HAP-1 (cell line): ENCODE measurements at regions not wholly inside any gene's neighbourhood (a gene's known extent, or its start where the extent isn't known, plus 50 kb on each side); places are given as distances from the start of the nearest gene placed in this dataset.

ENCODE experiments used
- DNase-seq, 2 experiments: peaks; one replicate each; pipeline ENCODE4 v3.0.0-alpha.2; 2016 to 2020; ENCODE audit warnings: low spot score in 2 of 2
- H3K27me3 ChIP-seq: fragments of 250-450 bp; sonication (Bioruptor Pico); 2 replicates; pipeline ENCODE4 v1.5.1; 2020; ENCODE audit warnings: low read depth, mild to moderate bottlenecking, moderate library complexity
- H3K36me3 ChIP-seq: fragments of 250-450 bp; sonication (Bioruptor Pico); replicated peaks from 2 replicates; pipeline ENCODE4 v1.5.1; 2020; ENCODE audit warnings: mild to moderate bottlenecking
- H3K4me1 ChIP-seq: fragments of 250-450 bp; sonication (Bioruptor Pico); 2 replicates; pipeline ENCODE4 v1.5.1; 2020; ENCODE audit warnings: mild to moderate bottlenecking
- H3K4me3 ChIP-seq: fragments of 250-450 bp; sonication (Bioruptor Pico); 2 replicates; pipeline ENCODE4 v1.5.1; 2020; ENCODE audit warnings: mild to moderate bottlenecking, moderate library complexity
- H3K9me3 ChIP-seq: fragments of 250-450 bp; sonication (Bioruptor Pico); 2 replicates; pipeline ENCODE4 v1.5.1; 2020; ENCODE audit warnings: mild to moderate bottlenecking, moderate library complexity
- in situ Hi-C: fragments of 300-500 bp; cut with MboI; formaldehyde crosslinking; loops from 3 replicates; pipeline ENCODE4 v1.14.3; 2020; ENCODE audit warnings: low sequenced_read_pairs, inconsistent platforms, mixed read lengths

DNA sequence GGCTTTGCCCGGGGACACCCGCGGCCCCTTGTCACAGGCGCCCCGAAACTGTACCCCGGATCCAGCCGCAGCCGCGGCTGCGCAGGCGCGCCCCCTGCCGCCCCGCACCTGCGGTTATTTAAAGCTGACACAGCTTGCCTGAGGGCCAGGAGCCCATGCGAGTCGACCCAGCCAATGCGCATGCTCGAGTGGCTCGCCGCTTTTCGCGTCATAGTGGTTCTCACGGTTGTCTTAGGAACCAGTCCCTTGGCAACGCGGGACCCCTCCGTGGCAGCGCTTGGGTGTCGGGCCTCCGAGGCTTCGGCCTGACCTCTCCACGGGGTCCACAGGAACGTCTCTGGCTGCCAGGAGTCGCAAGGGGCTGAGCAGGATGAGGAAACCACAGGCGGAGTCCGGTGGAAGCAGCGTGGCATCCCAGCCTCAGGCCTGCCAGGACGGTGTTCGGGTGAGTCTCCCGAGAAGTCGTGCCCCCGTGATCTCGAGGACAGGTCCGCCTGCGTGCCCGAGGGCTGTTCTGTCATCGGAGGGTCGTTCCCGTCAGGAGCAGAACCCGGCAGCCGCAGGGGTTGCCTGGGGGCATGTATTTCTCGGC lies 716.9 kb downstream of the KCNJ18 start:
- no peaks in the 10 kb centered on the region for H3K27me3 ChIP-seq
- H3K9me3 ChIP-seq: no peaks in the 10 kb centered on the region
- in situ Hi-C loops: no loop called here
- no peak for DNase-seq
- no peaks in the 10 kb centered on the region for H3K36me3 ChIP-seq
- no peak overlapping the region for H3K4me3 ChIP-seq
- no peaks in the 10 kb centered on the region for H3K4me1 ChIP-seq

GRCh38 chr17:22410136-22410535 lies 717.8 kb downstream of the KCNJ18 start:
- DNase-seq: no peak
- in situ Hi-C loops: no loop called here
- H3K27me3 ChIP-seq: no peaks in the 10 kb centered on the region
- H3K4me1 ChIP-seq: no peaks in the 10 kb centered on the region
- no peaks in the 10 kb centered on the region for H3K36me3 ChIP-seq
- no peaks in the 10 kb centered on the region for H3K9me3 ChIP-seq
- H3K4me3 ChIP-seq: no peak overlapping the region

- H3K36me3 ChIP-seq: no peaks in the 10 kb centered on the region
- H3K4me3 ChIP-seq: no peak overlapping the region
- no peaks in the 10 kb centered on the region for H3K27me3 ChIP-seq
- DNase-seq: no peak
- H3K9me3 ChIP-seq: no peaks in the 10 kb centered on the region
- no peaks in the 10 kb centered on the region for H3K4me1 ChIP-seq
- in situ Hi-C loops: no loop called here
Measured at GRCh38 chr17:22411185-22411784, 719.0 kb downstream of the KCNJ18 start.

DNA sequence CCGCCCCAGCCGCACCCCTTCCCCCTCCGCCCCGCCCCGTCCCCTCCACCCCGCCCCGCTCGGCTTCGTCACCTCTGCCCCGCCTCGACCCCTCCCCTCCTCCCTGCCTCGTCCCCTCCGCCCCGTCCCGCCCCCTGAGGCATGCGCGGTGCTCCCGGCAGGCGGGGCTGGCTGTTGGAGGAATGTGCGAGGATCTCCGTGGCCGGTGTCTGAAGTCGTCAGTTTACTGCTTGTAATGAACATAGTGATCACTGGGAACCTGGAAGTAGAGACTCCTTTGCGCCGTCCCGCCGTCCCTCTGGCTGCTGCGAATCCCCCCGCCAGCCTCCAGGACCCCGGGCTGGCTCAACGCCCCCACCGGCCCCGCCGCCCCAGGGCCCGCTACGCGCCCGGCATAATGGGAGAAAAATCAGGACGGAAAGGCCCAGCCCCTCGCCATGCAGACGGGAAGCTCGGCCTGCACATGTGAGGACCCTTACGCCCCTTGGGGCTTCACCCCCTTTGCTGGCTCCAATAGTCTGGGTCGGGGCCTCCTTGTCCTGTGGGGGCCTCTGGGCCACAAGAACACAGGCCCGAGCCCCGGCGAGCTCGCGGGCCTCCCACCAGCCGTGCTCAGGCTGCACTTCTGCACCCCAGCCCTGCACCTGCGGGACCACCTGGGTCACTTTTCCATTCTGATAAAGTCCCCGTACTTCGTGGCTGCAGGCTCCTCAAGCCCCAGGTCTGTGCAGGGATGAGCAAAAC lies 743.1 kb downstream of the KCNJ18 start:
- H3K4me3 ChIP-seq: no peak overlapping the region
- no peak for DNase-seq
- in situ Hi-C loops: no loop called here
- H3K4me1 ChIP-seq: no peaks in the 10 kb centered on the region
- H3K36me3 ChIP-seq: no peaks in the 10 kb centered on the region
- H3K9me3 ChIP-seq: no peaks in the 10 kb centered on the region; the same call in 1 of the 2 replicates
- no peaks in the 10 kb centered on the region for H3K27me3 ChIP-seq

DNA sequence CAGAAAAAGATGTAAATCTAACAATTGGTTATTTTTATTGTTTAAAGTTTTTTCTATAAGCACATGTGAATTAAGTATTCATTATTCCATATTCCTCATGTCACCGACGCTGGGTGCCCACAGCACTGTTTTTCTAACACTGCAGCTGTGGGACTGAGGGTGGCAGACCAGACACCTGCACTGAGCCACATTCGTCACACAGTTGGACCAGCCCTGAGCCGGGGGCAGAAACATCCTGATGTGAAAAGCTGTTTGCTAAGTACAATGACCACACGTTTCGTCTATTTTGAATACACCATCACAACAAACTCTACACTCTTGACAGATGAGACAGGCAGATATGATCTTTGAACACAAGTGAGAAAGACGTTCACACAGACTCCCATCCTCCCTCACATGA lies 749.5 kb downstream of the KCNJ18 start:
- in situ Hi-C loops: no loop called here
- no peaks in the 10 kb centered on the region for H3K36me3 ChIP-seq
- H3K27me3 ChIP-seq: no peaks in the 10 kb centered on the region
- no peaks in the 10 kb centered on the region for H3K9me3 ChIP-seq
- H3K4me1 ChIP-seq: no peaks in the 10 kb centered on the region
- H3K4me3 ChIP-seq: no peak overlapping the region
- no peak for DNase-seq

DNA sequence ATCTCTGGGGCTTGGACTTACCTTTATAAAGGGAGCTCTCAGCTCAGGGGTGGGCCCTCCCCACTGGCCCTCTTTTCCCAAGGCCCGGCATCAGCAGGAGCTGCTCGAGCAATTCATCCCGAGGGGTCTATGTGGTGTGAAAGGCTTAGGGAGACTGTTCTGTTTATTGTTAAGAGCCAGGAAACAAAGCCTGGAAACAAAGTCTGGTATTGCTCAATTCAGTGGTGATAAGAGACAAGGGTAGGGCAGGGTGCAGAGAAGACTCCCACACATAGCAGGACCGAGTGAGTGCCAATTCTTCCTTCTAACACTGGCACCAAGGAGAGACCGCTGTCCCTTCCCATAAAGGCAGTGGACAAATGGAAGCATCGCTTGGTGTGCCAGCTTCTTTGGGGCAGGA lies 750.7 kb downstream of the KCNJ18 start:
- H3K4me1 ChIP-seq: no peaks in the 10 kb centered on the region
- no peak for DNase-seq
- no peaks in the 10 kb centered on the region for H3K9me3 ChIP-seq
- no peaks in the 10 kb centered on the region for H3K27me3 ChIP-seq
- H3K4me3 ChIP-seq: no peak overlapping the region
- no peaks in the 10 kb centered on the region for H3K36me3 ChIP-seq
- in situ Hi-C loops: no loop called here

DNA sequence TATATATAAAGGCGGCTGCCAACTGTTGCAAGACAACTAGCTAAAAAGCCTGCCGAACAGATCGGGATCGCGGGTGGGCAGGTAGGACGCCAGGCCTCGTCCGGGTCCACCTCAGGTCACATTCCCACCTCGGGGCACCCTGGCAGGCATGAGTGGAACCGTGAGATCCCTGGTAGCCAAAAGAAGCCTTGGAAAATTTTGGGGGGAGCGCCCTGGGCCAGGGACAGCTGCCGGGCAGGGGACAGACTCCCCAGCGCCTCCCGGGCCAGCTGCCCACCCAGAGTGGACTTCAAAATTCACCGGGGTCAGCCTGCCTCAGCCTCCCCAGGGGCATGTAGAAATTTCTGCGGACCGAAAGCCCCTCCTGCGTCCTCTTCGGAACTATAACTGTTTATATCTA lies 760.9 kb downstream of the KCNJ18 start:
- H3K36me3 ChIP-seq: no peaks in the 10 kb centered on the region
- H3K4me3 ChIP-seq: no peak overlapping the region
- H3K27me3 ChIP-seq: no peaks in the 10 kb centered on the region
- H3K4me1 ChIP-seq: no peaks in the 10 kb centered on the region
- in situ Hi-C loops: loop anchor here (25.0 kb wide), 1 partner anchor 109 kb away; no protein-coding TSS in a partner anchor
- H3K9me3 ChIP-seq: no peaks in the 10 kb centered on the region
- DNase-seq: no peak

DNA sequence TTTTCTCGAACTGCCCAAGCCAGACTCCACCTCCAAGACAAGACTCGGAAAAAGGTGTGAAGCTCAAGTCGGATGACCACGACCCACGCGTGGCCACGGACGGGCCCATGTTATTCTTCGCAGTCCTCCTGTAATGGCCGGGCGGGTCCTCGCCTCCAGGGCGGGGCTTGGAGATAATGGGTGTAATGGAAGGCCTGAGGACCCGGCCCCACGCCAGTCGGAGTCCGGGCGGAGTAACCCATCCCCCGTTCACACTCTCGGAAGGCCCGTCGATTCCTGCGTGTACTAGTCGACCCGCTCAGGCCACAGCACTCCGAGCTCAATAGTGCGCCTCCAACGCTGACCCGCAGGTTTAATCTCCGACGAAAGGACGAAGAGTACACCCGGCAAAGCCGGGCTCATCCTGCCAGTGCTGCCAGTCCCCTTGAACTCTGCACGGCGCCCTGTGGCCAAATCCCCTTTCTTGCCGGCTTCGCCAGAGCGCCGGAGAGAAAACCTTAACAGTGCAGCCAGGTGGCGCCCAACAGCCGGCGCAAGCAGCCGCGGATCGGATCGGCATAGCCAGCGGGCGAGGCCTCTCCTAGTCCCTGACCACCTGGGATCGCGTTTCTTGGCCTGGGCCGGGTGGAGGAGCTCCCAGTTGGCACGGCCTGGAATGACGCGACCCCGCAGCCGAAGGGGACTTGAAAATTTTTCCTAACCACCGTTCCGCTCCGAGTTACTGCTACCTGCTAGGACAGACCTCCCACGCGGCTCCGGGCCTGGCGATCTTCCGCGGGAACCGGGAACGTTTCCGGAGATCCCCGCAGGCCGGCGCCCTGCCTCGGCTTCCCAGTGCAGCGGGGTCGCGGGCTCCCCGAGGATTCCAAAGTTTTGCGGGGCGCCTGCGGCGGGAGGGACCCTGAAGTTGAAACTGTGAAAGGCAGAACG lies 762.0 kb downstream of the KCNJ18 start:
- no peaks in the 10 kb centered on the region for H3K36me3 ChIP-seq
- DNase-seq: no peak
- no peaks in the 10 kb centered on the region for H3K4me1 ChIP-seq
- in situ Hi-C loops: loop anchor here (25.0 kb wide), 1 partner anchor 108 kb away; no protein-coding TSS in a partner anchor
- H3K9me3 ChIP-seq: no peaks in the 10 kb centered on the region
- no peak overlapping the region for H3K4me3 ChIP-seq
- H3K27me3 ChIP-seq: no peaks in the 10 kb centered on the region

DNA sequence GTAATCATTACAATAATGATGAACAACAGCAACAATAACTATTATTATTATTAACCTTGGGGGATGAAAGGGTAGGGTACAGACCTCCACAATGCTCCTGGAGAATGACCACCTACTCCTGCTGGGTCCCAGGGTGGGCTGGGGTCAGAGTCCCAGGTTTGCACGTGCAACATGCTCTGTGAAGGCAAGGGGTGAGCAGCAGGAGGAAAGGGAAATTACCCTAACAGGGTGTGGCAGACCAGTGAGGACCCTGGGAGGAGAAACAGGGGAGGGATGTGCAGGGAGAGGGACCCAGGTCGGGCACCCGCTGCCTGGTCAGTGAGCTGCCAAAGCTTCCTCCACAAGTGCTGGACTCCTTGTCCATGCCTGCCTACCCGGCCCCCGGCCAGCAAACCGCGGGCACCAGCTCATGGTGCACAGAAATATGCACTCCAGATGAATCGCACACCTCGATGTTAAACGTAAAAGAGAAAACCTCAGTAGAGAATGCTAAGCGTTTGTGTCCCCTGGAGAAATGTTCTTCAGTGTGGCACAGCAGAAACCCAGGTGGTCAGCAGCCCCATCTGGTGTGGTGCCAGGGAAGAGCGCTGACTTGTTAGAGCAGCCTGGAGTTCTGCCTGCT lies 767.1 kb downstream of the KCNJ18 start:
- DNase-seq: no peak
- in situ Hi-C loops: loop anchor here (25.0 kb wide), 1 partner anchor 103 kb away; no protein-coding TSS in a partner anchor
- H3K9me3 ChIP-seq: no peaks in the 10 kb centered on the region

DNA sequence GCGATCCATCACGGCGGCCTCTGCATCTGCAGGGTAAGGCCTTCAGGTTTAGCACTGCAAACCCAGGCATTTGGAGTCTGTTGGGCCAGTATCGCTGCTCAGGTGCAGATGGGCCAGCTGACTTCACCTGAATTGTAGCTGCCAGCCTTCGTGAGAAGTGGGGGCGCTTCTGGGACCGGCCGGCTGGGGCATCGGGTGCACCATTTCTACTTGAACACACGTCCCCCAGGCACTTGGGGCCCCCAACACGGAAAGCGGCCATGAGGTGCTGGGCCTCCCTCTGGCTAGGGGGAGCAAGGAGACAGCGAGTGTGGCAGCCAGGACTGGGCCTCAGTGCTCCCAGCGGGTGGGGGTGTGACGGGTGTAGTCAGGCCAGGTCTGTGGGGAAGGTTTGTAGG lies 767.6 kb downstream of the KCNJ18 start:
- Histone ChIP-seq H3K36me3 (no peaks in the 10 kb centered on the region), H3K4me1 (no peaks in the 10 kb centered on the region), H3K9me3 (no peaks in the 10 kb centered on the region), H3K4me3 (no peak overlapping the region), H3K27me3 (no peaks in the 10 kb centered on the region)
- in situ Hi-C loops: loop anchor here (25.0 kb wide), 1 partner anchor 102 kb away; no protein-coding TSS in a partner anchor
- DNase-seq: no peak

More for the DNA sequence above, 767.1 kb downstream of the KCNJ18 start:
- no peaks in the 10 kb centered on the region for H3K36me3 ChIP-seq
- H3K4me1 ChIP-seq: no peaks in the 10 kb centered on the region
- no peaks in the 10 kb centered on the region for H3K27me3 ChIP-seq
- no peak overlapping the region for H3K4me3 ChIP-seq

GRCh38 chr17:22460461-22461063 lies 768.2 kb downstream of the KCNJ18 start:
- no peaks in the 10 kb centered on the region for H3K27me3 ChIP-seq
- no peaks in the 10 kb centered on the region for H3K4me1 ChIP-seq
- no peaks in the 10 kb centered on the region for H3K36me3 ChIP-seq
- in situ Hi-C loops: loop anchor here (25.0 kb wide), 1 partner anchor 102 kb away; no protein-coding TSS in a partner anchor
- H3K4me3 ChIP-seq: no peak overlapping the region
- H3K9me3 ChIP-seq: no peaks in the 10 kb centered on the region
- no peak for DNase-seq

GRCh38 chr17:22461460-22462145 lies 769.3 kb downstream of the KCNJ18 start:
- Histone ChIP-seq H3K9me3 (no peaks in the 10 kb centered on the region), H3K4me1 (no peaks in the 10 kb centered on the region), H3K4me3 (no peak overlapping the region), H3K27me3 (no peaks in the 10 kb centered on the region), H3K36me3 (no peaks in the 10 kb centered on the region)
- in situ Hi-C loops: loop anchor here (25.0 kb wide), 1 partner anchor 101 kb away; no protein-coding TSS in a partner anchor
- no peak for DNase-seq
